HG03060 (cell line): ENCODE measurements at regions not wholly inside any gene's neighbourhood (a gene's known extent, or its start where the extent isn't known, plus 50 kb on each side); places are given as distances from the start of the nearest gene placed in this dataset.

ENCODE experiments used
- ATAC-seq: cut with Tn5 transposase; IDR thresholded peaks from one replicate; pipeline ENCODE4 v1.9.1; 2021; ENCODE audit warnings: low read depth, moderate number of reproducible peaks; ENCODE audit not compliant: unreplicated experiment

DNA sequence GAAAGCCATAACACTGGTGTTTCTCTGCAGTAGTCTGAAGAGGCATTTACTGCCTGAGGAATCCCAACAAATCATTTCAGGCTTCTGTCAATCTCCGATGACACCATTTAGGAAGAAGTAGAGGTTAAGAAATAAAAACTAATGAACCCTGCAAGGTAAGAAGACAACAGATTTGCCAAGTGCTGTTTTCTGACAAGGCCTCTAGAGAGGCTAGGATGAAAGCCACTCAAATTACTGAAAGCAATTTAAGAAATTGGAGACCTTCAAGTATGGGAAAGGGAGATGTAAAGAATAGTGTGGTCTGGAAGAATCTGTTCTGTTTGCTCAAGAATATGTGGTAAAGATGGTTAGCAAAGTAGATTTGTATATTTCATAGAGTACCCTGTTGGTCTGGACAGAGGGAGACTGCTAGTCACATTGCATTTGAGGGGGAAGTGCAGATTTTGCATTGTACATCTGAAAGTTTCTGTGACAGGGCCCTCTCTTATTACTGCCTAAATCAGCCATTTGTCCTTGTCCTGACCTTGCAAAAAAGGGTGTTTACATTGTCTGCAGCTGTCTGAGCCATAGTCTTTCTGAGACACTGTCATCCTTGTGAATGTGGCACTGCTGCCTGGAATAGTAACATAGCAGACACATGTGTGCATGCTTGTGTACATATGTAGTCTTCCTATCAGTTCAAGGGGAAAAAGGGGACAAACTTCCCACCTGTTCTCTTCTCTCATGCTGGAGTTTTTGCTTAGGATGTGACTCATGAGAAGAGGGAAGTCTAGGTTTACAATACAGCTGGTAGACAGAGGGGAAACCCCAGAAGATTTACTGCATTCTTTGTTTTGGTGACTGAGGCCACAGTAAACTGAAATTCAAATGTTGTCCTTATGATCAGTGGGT is 640.2 kb upstream of the KIRREL3 start:
- no peak for ATAC-seq

DNA sequence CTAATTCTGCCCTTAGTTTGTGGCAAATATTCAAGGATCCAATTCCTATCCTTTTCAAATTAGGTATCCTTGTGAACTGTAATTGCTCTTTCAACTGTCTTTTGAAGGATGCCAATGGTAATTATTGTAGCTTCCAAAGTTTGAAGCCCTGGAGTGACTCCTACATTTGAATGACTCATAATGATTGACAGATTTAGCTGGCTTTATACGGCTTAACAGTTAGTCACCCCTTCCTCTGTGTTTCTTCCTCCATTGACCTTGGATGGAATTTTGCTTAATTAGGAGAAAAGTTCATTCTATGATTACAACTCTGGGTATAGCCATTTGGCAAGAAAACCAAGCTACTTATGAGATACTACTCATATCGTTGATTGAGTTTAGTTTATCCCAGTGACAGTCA is 639.3 kb upstream of the KIRREL3 start:
- no peak for ATAC-seq

DNA sequence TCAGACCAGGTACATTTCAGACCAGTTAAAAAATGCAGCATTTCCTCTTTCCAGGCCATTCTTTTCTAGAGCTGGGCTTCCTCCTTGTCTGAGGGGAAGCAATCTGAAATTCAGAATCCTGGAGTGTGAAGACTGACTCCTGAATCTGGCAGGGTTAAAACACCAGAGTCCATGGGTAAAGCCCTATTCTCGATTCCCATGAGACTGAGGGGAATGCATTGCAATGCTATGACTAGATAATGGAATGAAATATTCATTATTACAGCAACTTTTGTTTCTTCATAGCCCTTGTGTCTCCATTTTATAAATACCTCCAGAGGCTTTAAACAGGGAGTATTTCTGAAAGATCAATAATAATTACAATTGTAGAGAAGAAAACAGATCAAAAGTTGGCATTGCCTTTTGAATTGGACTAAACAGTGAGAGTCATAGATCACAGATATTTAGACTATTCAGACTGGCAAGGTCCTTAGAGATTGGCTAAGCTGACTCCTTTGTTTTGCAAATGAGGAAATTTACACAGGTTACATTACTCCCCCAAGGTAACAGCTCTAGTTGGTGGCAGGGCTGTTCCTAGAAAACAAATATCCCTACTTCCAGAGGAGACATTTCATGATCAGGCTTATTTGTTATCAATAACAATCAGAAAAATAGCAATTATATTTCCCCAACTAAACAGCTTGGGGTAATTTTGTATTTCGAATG is 632.6 kb upstream of the KIRREL3 start:
- ATAC-seq: no peak

DNA sequence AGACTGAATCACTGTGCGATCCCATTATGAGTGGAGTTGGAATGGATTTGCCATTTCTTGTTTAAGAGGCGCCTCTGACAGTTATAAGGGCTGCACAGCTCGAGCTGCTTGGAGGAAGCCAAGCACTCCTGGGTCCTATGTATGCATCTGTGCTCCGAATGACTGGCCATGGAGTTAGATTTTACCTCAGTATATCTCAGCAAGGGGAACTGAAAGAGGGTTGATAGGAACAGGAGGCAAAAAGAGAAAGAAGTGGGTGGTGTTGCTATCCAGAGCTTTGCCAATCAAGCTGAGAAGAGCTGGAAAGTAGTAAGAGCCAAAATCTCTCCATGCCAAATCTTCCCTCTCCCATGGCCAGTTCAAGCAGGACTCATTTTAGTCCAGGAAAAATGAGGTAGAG is 632.0 kb upstream of the KIRREL3 start:
- no peak for ATAC-seq

DNA sequence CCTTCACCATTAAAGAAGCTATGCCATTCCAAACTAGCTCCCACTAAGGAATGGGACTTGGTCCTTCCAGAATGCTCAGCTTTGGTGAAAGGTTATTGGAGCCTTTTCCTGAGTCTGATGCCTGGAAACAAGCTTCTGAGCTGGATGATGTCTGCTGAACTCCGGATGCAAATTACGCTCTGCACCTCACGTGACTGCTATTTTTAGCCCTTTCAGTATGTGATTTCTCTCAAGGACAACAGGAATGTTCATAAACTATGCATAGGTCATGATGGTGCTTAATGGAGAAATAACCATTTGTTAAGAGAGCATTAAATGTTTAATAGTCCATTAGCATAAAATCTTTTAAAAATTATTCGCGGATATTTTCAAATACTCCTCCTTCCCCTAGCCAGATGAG is 631.4 kb upstream of the KIRREL3 start:
- ATAC-seq: no peak

DNA sequence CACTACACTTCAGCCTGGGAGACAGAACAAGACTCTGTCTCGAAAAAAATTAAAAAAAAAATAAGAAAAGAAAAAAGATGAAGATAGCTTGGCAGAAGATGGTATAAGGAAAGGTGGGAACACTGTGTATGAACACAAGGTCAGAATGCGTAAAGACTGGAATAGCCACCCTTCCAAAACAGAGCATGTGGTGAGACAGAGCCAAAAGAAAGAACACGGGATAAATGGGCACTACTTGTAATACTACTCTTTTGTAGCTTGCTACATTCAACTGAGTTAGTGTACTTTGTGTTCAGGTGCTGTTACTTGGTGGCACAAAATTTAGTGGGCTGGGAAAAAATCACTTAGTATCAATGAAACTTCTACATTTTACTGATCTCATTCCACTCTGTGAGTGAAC is 628.6 kb upstream of the KIRREL3 start:
- no peak for ATAC-seq

DNA sequence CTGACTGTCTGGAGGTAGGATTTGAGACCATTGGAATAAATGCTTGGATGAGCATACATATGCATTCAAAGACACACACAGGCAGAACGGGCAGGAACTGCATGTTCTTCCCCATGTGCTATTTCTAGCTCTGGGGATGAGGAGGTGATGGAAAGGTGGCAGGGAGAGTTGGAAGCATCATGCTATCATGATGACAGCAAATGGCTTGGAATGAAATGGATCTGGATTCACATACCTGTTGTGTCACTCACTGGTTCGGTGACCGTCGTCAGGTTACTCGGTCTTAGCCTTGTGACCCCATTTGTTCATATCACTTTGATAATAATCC is 627.9 kb upstream of the KIRREL3 start:
- ATAC-seq: no peak

DNA sequence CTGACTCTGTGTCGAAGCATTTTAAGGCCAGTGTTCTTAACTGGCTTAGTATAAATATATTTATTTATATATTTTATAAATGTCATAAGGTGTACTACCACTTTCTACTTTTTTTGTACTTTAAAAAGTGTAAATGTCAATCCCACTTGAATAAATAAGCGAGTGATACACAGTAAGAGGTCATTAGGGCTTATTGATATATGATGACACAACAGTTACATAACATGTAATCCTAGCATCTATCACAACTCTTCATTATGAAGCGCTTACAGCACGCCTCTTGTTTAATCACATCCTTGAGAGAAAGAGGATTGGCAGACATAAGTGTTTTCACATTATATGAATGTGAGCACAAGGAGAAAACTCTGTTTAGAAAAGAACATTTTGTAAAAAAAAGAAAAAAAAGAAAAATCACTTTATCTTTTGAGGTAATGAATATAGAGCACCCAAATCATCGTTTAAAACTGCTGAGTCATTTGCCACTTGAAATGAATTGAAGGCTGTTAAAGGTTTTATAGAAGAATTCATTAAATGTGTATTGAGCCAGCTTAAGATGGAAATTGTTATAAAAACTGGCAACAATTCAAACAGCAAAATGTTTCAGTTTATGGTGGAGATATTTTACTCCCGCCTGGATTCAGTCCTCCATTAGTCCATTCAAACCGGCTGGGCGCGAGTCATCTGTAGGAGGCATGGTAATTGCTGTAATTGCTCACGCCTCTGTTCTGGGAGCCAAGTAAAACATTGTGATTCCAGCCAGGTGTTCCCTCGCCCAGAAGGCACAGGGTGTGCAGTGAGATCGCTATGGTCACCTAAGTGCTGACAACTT is 627.3 kb upstream of the KIRREL3 start:
- no peak for ATAC-seq

DNA sequence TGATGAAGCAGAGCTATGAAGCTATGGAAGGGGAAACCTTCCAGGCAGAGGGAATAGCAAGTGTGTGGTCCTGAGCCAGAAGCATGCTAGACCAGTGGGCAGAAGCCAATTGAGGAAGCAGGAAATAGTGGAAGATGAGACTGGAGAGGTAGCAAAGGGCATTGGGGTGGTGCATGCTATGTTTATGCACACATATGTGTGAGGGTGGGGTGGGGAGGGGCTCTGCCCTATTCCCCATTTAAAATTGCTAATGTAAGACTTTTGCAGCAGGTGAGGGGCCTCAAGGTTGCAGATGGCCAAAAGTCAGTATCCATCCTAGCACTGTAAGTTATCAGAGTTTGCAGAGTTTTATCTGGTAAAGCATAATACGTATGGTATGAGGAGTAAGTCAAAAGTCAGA is 626.6 kb upstream of the KIRREL3 start:
- ATAC-seq: no peak

DNA sequence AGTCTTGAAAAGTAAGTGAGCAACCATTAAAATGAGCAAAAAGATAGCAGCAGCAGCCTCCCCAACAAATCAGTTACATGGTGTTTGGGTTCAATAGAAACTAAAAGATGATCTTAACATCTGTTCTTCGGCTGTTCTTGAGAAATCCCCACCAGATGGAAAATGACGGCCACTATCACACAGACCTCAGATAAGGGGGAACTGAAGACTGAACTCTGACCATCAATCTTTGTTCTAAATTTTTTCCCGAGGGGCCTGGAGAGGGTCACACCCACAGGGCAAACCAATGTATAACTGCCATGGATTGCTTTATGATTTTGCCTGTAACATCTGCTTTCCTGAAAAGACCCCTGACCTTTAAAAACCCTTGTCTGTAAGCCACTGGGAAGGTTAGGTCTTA is 624.8 kb upstream of the KIRREL3 start:
- no peak for ATAC-seq

DNA sequence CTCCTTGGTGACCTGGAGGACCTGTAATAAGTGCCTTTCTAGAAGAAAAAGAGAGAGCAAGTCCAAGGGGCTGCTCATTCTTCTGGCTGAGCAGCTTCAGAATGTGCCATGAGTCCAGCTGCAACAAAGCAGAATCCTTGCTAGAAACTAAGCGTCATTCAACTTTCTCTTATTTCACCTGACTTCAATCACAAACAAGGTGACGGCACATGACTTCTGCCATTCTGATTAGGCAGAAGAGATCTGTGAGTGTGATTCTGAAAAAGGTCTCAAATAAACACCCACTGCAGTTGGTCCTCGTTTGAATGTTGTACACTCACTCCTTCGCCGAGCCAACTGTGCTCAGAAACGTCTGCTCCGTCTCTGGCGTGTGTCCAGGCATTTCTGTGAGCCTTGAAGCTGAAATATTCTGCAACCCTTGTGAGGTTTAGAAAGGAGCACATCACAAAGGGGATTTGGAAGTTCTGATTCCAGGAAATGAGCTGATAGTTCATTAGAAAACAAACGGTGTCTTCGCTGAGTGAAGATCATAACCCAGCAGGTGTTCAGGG is 623.8 kb upstream of the KIRREL3 start:
- no peak for ATAC-seq

DNA sequence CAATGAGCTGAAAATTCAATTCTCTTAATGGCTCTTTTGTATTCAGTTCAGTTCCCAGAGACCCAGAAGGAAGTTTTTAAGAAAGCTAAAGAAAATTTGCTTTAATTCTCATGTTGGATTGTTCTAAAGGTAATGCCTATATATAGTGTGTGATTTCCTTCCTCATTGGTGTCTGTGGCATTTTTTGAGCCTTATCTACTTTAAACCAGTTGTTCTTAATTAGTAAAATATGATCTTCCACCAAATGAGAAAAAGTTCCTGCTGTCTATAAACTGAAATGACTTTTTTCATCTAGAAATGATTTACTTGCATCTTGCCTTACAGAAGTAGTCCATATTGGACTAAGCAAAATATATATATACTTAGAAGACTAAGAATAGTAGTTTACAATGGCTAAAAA is 622.1 kb upstream of the KIRREL3 start:
- ATAC-seq: no peak

DNA sequence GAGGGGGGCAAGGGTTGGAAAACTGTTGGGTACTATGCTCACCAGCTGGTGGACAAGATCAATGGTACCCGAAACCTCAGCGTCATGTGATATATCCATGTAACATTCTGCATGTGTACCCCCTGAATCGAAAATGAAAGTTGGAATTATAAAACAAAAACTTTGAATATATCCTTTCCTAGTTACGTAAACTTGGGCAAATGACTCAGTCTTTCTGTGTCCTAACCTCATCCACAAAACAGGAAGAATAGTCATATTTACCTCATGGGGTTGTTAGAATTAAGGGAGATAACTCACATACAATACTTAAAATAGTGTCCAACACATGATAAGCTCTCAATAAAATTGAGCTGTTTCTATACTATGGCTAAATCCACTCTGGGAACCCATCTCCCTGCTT is 620.1 kb upstream of the KIRREL3 start:
- ATAC-seq: no peak

DNA sequence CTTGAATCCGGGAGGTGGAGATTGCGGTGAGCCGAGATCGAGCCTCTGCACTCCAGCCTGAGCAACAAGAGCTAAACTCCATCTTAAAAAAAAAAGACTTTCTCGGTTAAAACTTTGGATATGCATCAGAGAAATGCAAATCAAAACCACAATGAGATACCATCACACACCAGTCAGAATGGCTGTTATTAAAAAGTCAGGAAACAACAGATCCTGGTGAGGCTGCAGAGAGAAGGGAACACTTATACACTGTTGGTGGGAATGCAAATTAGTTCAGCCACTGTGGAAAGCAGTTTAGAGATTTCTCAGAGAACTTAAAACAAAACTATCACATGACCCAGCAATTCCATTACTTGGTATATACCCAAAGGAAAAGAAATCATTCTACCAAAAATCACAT is 619.4 kb upstream of the KIRREL3 start:
- no peak for ATAC-seq

DNA sequence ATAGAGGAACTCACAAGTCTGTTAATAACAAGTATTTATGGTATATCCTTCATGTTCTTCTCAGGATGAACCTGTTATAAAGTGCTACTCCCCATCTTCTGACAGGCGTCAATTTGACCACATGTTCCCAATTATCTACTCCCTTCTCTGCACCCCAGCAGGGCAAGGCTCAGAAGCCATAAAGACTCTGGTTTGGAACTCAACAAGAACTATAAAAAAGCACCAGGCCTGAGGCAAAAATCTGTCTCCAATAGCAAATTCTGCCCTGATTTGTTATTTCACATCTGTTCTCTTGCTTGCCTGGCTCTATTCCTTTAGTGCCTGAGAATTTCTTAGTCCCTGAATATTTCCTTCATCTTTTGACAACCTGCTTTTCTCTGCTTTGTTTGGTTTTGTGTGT is 618.2 kb upstream of the KIRREL3 start:
- no peak for ATAC-seq

DNA sequence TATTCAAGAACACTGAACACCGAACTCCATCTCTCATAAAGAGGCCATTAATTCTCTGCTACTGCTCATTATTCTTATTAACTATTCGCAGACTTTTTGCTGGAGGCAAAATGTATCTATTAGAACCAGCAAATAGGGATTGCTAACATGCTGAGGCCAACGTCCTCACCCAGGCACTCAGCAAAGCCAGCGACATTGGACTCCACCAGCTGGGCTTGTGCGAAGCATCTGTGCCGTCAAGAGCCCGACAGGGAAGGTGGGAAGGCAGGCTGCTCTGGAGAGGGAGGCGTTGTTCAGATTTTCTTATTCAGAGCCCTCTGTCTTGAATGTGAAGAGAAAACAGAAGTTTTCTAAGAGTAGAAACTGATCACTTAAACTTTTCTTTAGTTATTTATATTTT is 615.6 kb upstream of the KIRREL3 start:
- no peak for ATAC-seq

DNA sequence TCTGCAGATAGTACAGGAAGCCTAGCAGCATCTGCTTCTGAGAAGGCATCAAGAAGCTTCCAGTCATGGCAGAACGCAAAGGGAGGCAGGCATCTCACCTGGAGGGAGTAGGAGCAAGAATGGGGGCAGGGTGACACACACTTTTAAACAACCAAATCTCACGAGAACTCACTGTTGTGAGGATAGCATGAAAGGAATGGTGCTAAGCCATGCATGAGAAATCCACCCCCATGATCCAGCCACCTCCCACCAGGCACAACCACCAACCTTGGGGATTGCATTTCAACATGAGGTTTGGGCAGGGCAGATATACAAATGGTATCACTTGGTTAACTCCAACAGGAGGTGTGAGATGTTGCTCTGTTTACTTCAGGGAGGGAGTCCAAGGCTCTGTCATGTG is 612.0 kb upstream of the KIRREL3 start:
- ATAC-seq: no peak

DNA sequence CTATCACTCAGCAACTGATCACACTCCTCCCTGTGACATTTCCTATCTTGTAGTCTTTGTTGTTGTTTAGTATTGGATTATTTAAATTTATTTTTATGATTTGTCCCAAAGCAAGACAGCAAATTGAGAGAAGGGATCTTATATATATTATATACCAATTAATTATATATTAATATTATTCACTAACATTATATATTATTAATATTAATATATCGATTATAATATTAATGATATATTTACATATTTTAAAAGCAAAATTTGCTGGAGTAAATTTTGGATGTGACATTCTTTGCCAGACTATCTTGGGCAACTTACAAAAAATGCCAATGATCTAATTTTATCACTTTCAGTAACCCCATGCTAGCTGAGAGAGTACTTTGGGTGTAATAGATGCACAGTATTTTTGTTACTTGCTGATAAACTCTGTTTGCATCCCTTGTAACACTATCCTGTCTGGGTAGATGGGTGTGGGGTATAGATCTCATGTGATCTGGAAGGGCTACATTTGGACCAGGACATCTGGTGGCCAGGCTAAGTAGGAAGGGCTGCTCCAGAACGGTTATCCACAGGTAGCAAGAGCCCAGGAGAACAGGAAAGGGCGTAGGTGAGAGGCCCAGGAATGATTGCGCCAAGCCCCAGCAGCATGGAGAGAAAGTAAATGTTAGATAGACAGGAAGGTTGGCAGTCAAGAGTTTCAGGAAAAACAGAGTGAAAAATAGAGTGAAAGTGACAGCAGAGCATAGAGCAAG is 608.6 kb upstream of the KIRREL3 start:
- ATAC-seq: no peak

DNA sequence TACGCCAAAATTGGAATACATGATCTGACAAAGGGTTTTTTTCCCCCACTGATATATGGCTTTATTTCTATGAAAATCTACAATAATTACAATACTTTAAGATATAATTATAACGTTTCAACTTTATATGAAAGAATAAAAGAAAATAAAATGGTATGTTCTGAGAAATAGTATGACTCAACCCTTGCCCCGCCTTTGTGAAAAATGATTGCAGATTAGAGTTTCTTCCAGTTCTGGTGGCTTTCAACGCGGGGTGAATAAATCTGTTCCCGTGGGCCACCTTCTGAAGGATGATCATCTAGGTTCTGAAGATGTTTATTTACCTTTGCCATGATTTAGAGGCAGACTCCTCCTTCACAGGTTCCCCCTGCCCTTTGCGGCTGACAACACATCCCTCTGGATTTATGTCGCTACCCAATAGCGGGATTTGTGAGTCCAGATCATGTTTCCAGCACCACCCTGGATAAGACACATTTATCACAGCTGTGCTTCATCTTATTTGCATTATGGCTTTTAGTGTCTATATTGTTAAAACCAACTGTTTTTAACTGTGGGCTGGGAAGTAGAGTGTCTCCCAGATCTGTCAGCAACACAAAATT is 607.0 kb upstream of the KIRREL3 start:
- no peak for ATAC-seq

DNA sequence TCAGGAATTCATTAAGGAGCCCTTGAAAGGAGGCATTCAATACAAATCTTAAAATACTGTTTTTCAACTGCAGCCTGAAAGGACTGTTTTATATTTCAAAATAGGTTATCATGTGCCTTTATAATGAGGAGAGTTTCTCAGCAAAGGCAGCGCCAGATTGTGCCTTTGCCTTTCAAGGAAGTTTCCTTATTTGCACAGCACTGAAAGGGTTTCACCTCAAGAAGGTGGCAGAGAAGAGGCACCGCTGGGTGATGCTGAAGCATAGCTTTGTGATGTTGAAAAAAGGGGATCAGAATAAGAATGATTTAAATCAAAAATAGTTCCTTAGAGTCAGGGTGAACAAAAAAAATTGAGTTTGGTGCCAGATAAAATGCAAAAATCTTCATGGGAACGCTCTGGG is 601.0 kb upstream of the KIRREL3 start:
- no peak for ATAC-seq
